ENCODE measurements at regions not wholly inside any gene's neighbourhood (a gene's known extent, or its start where the extent isn't known, plus 50 kb on each side); places are given as distances from the start of the nearest gene placed in this dataset.

DNA sequence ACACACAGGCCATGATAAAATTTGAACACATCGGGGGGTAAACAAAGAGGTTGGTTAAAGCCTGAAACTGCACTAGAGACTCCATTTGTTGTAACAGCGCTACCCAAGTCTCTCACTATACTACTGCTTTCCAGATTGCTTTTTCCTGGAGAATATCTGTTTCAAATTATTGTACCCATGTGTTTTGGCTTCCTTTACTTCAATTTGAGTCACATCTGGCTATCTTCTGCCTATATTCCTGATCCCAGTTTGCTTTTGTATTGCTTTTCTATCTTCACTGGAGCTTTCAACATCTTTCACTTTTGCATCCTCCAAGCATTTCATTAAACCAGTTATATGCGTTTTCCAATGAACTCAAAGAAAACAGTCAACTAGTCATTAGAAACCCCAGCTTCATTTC is 404.7 kb downstream of the MLLT3 start:
- TF ChIP-seq, protein P1, sequence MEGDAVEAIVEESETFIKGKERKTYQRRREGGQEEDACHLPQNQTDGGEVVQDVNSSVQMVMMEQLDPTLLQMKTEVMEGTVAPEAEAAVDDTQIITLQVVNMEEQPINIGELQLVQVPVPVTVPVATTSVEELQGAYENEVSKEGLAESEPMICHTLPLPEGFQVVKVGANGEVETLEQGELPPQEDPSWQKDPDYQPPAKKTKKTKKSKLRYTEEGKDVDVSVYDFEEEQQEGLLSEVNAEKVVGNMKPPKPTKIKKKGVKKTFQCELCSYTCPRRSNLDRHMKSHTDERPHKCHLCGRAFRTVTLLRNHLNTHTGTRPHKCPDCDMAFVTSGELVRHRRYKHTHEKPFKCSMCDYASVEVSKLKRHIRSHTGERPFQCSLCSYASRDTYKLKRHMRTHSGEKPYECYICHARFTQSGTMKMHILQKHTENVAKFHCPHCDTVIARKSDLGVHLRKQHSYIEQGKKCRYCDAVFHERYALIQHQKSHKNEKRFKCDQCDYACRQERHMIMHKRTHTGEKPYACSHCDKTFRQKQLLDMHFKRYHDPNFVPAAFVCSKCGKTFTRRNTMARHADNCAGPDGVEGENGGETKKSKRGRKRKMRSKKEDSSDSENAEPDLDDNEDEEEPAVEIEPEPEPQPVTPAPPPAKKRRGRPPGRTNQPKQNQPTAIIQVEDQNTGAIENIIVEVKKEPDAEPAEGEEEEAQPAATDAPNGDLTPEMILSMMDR (IDR thresholded peaks at IDR 0.05), result no peak
- TF ChIP-seq KDM5A (IDR thresholded peaks at IDR 0.05), result no peak
- TF ChIP-seq CEBPB (IDR thresholded peaks at IDR 0.05), result no peak
- TF ChIP-seq MAFK (IDR thresholded peaks at IDR 0.05; ENCODE audit: partially characterized antibody), result no peak
- no peak for TF ChIP-seq POLR2A (IDR thresholded peaks at IDR 0.05; ENCODE audit: low read length)
